COLO668 (cell line): ENCODE measurements at regions not wholly inside any gene's neighbourhood (a gene's known extent, or its start where the extent isn't known, plus 50 kb on each side); places are given as distances from the start of the nearest gene placed in this dataset.
"Not testable (repeated sequence)": the region's sequence is repeated elsewhere in the genome, so short reads cannot be mapped to it uniquely, and the experiment has no call there.

Source experiments
- DNase-seq: peaks from one replicate; lab custom pipeline; 2025; ENCODE audit not compliant: unreplicated experiment; lab: John Stamatoyannopoulos, UW

- DNase-seq: no peak
Measured at GRCh38 chr3:127441764-127442163, 148.8 kb downstream of the TPRA1 start.

GRCh38 chr3:127440384-127440783 is 150.1 kb downstream of the TPRA1 start:
- DNase-seq: no peak

- no peak for DNase-seq
Measured at GRCh38 chr3:127439621-127440020, 150.9 kb downstream of the TPRA1 start.

- DNase-seq: no peak
Measured at GRCh38 chr3:127438951-127439350, 151.1 kb upstream of the PRR20G start.

GRCh38 chr3:127438371-127438770 is 150.5 kb upstream of the PRR20G start:
- no peak for DNase-seq

GRCh38 chr3:127435299-127435698 is 147.5 kb upstream of the PRR20G start:
- DNase-seq: not testable (repeated sequence)

GRCh38 chr3:127431066-127431465 is 143.2 kb upstream of the PRR20G start:
- DNase-seq: no peak

GRCh38 chr3:127428344-127428997 is 140.6 kb upstream of the PRR20G start:
- DNase-seq: no peak

- no peak for DNase-seq
Measured at GRCh38 chr3:127427666-127428065, 139.8 kb upstream of the PRR20G start.

GRCh38 chr3:127427156-127427555 is 139.3 kb upstream of the PRR20G start:
- no peak for DNase-seq

GRCh38 chr3:127426444-127427153 is 138.8 kb upstream of the PRR20G start:
- no peak for DNase-seq

- DNase-seq: no peak
Measured at GRCh38 chr3:127425505-127426443, 137.9 kb upstream of the PRR20G start.

- DNase-seq: no peak
Measured at GRCh38 chr3:127424766-127425504, 137.1 kb upstream of the PRR20G start.

- no peak for DNase-seq
Measured at GRCh38 chr3:127423856-127424765, 136.3 kb upstream of the PRR20G start.

- no peak for DNase-seq
Measured at GRCh38 chr3:127422663-127423375, 135.0 kb upstream of the PRR20G start.

GRCh38 chr3:127421943-127422662 is 134.3 kb upstream of the PRR20G start:
- no peak for DNase-seq

- DNase-seq: no peak
Measured at GRCh38 chr3:127420829-127421228, 133.0 kb upstream of the PRR20G start.
